Common myeloid progenitor, CD34-positive (primary cell): ENCODE measurements at regions not wholly inside any gene's neighbourhood (a gene's known extent, or its start where the extent isn't known, plus 50 kb on each side); places are given as distances from the start of the nearest gene placed in this dataset.

Experiments used
- CTCF ChIA-PET: fragments of 350-600 bp; sonication (Branson Sonifier 250); formaldehyde crosslinking; loops from one replicate; lab custom pipeline; 2021; ENCODE audit warnings: antibody characterized with exemption; lab: Charles Lee
- POLR2A ChIA-PET: fragments of 350-600 bp; sonication (Branson Sonifier 250); formaldehyde crosslinking; loops from one replicate; lab custom pipeline; 2021; ENCODE audit warnings: antibody characterized with exemption; lab: Charles Lee
- DNase-seq, 3 donors: peaks; one replicate each; pipeline versions ENCODE4 v3.0.0 to v3.0.0-alpha.2; 2013
- H3K27ac ChIP-seq, 2 experiments: 1 replicate in 1 of 2; 2 replicates in 1 of 2; pipeline ENCODE4 v1.7.0; 2013; ENCODE audit warnings: inconsistent platforms in 2 of 2, low read length in 2 of 2, mild to moderate bottlenecking in 2 of 2, low read depth in 1 of 2, moderate library complexity in 1 of 2; ENCODE audit not compliant: severe bottlenecking in 2 of 2, insufficient read depth in 1 of 2, poor library complexity in 1 of 2
- H3K27me3 ChIP-seq, 5 experiments: replicated peaks in 2 of 5; 1 replicate in 3 of 5; 2 replicates in 2 of 5; pipeline versions ENCODE4 v1.6.1 to v1.7.0; 2013; ENCODE audit warnings: low read length in 4 of 5, mild to moderate bottlenecking in 2 of 5, moderate library complexity in 2 of 5, inconsistent platforms in 1 of 5; ENCODE audit not compliant: insufficient read depth in 5 of 5, control insufficient read depth in 4 of 5
- H3K36me3 ChIP-seq, 4 experiments: 1 replicate in 2 of 4; 2 replicates in 2 of 4; pipeline versions ENCODE4 v1.6.1 to v1.7.0; 2013; ENCODE audit warnings: low read length in 3 of 4, control low read depth in 1 of 4, mild to moderate bottlenecking in 1 of 4; ENCODE audit not compliant: control insufficient read depth in 4 of 4, insufficient read depth in 4 of 4
- H3K4me1 ChIP-seq, 4 experiments: 1 replicate in 3 of 4; 2 replicates in 1 of 4; pipeline versions ENCODE4 v1.6.1 to v1.7.1; 2013; ENCODE audit warnings: low read length in 3 of 4, mild to moderate bottlenecking in 3 of 4, control low read depth in 1 of 4, inconsistent platforms in 1 of 4, moderate library complexity in 1 of 4; ENCODE audit not compliant: control insufficient read depth in 4 of 4, insufficient read depth in 4 of 4; ENCODE audit errors: control extremely low read depth in 1 of 4
- H3K4me3 ChIP-seq, 7 experiments: 1 replicate in 4 of 7; 2 replicates in 3 of 7; pipeline versions ENCODE4 v1.5.1 to v1.7.0; 2013; ENCODE audit warnings: mild to moderate bottlenecking in 7 of 7, low read length in 6 of 7, moderate library complexity in 6 of 7, inconsistent platforms in 2 of 7, low read depth in 2 of 7, control low read depth in 1 of 7; ENCODE audit not compliant: insufficient read depth in 4 of 7, control insufficient read depth in 1 of 7; ENCODE audit errors: extremely low read depth in 1 of 7
- H3K9me3 ChIP-seq, 5 experiments: 1 replicate in 4 of 5; 2 replicates in 1 of 5; pipeline versions ENCODE4 v1.6.1 to v1.7.1; 2013; ENCODE audit warnings: low read length in 4 of 5, mild to moderate bottlenecking in 2 of 5, inconsistent platforms in 1 of 5, low read depth in 1 of 5, moderate library complexity in 1 of 5; ENCODE audit not compliant: control insufficient read depth in 4 of 5, insufficient read depth in 2 of 5; ENCODE audit errors: control extremely low read depth in 1 of 5
- WGBS: methylation state at CpG from one replicate; pipeline ENCODE4 v1.1.5; 2013; ENCODE audit not compliant: insufficient coverage; 5-methylcytosine and 5-hydroxymethylcytosine counted together

GRCh38 chr15:70219966-70220365 is 122.2 kb upstream of the TLE3 start:
- ChIA-PET POLR2A (no interaction called here), CTCF (no interaction called here)
- no peak overlapping the region for H3K27ac ChIP-seq
- H3K4me3 ChIP-seq = no peak overlapping the region
- no peaks in the 10 kb centered on the region for H3K36me3 ChIP-seq
- H3K9me3 ChIP-seq = no peaks in the 10 kb centered on the region
- WGBS = 92% methylated on average over 5 of the region's 6 CpGs
- peaks cover 0 to 6% (median 3%) of the 10 kb centered on the region in 4 experiments for H3K4me1 ChIP-seq
- no peaks in the 10 kb centered on the region for H3K27me3 ChIP-seq
- DNase-seq = no peak

GRCh38 chr15:70219256-70219895 is 121.7 kb upstream of the TLE3 start:
- CTCF ChIA-PET = no interaction called here
- no peak for DNase-seq
- H3K27me3 ChIP-seq = no peaks in the 10 kb centered on the region
- H3K4me1 ChIP-seq = peaks cover 0 to 6% (median 3%) of the 10 kb centered on the region in 4 experiments
- no peak overlapping the region for H3K27ac ChIP-seq
- WGBS = 98% methylated on average over 7 of the region's 8 CpGs
- no peaks in the 10 kb centered on the region for H3K9me3 ChIP-seq
- H3K36me3 ChIP-seq = no peaks in the 10 kb centered on the region
- POLR2A ChIA-PET = no interaction called here
- no peak overlapping the region for H3K4me3 ChIP-seq

GRCh38 chr15:70217226-70218160 is 119.8 kb upstream of the TLE3 start:
- POLR2A ChIA-PET = no interaction called here
- H3K27me3 ChIP-seq = no peaks in the 10 kb centered on the region
- WGBS = 100% methylated on average over 2 of the region's 7 CpGs
- H3K4me1 ChIP-seq = no peaks in the 10 kb centered on the region
- CTCF ChIA-PET = no interaction called here
- no peaks in the 10 kb centered on the region for H3K9me3 ChIP-seq
- no peak for DNase-seq
- H3K4me3 ChIP-seq = no peak overlapping the region
- H3K36me3 ChIP-seq = no peaks in the 10 kb centered on the region
- H3K27ac ChIP-seq = no peak overlapping the region

- no peak for DNase-seq
- Histone ChIP-seq H3K27ac (no peak overlapping the region), H3K4me3 (no peak overlapping the region), H3K36me3 (no peaks in the 10 kb centered on the region), H3K4me1 (no peaks in the 10 kb centered on the region), H3K27me3 (no peaks in the 10 kb centered on the region), H3K9me3 (no peaks in the 10 kb centered on the region)
- ChIA-PET CTCF (no interaction called here), POLR2A (no interaction called here)
- WGBS = 71% methylated on average over 3 of the region's 5 CpGs
These were observed 118.2 kb upstream of the TLE3 start for GRCh38 chr15:70215951-70216350.

- no peak overlapping the region for H3K27ac ChIP-seq
- H3K4me3 ChIP-seq = no peak overlapping the region
- DNase-seq = no peak
- POLR2A ChIA-PET = no interaction called here
- CTCF ChIA-PET = interaction anchor here (1.1 kb wide), 1 partner anchor 12 kb away, joined by 3 read pairs; no protein-coding TSS in a partner anchor
- H3K27me3 ChIP-seq = no peaks in the 10 kb centered on the region
- WGBS = 98% methylated on average over 7 of the region's 7 CpGs
- no peaks in the 10 kb centered on the region for H3K4me1 ChIP-seq
- no peaks in the 10 kb centered on the region for H3K36me3 ChIP-seq
- H3K9me3 ChIP-seq = no peaks in the 10 kb centered on the region
These were observed 117.4 kb upstream of the TLE3 start for GRCh38 chr15:70214941-70215635.

- Histone ChIP-seq H3K4me3 (no peak overlapping the region), H3K4me1 (no peaks in the 10 kb centered on the region), H3K27ac (no peak overlapping the region), H3K36me3 (no peaks in the 10 kb centered on the region), H3K27me3 (no peaks in the 10 kb centered on the region), H3K9me3 (no peaks in the 10 kb centered on the region)
- 90% methylated on average over 5 of the region's 5 CpGs for WGBS
- DNase-seq = peak; percentile 15 to 78 (median 66)
- ChIA-PET POLR2A (no interaction called here), CTCF (interaction anchor here (1.1 kb wide), 1 partner anchor 13 kb away, joined by 3 read pairs; no protein-coding TSS in a partner anchor)
These were observed 116.6 kb upstream of the TLE3 start for GRCh38 chr15:70214276-70214675.
